PFSK-1 (cell line): ENCODE measurements at regions not wholly inside any gene's neighbourhood (a gene's known extent, or its start where the extent isn't known, plus 50 kb on each side); places are given as distances from the start of the nearest gene placed in this dataset.

Source experiments
- FOXP2 ChIP-seq: optimal IDR thresholded peaks from 2 replicates; pipeline ENCODE3; 2011; ENCODE audit warnings: borderline replicate concordance, control low read depth, inconsistent platforms; ENCODE audit not compliant: insufficient read depth; ENCODE audit errors: extremely low read length, extremely low read depth
- POLR2AphosphoS5 ChIP-seq: IDR thresholded peaks from 2 replicates; pipeline ENCODE4 v1.6.1; 2012; ENCODE audit warnings: low read depth, mild to moderate bottlenecking, control low read depth, low read length, moderate library complexity
- REST ChIP-seq, 2 experiments: IDR thresholded peaks; 2 replicates each; pipeline versions ENCODE4 v1.6.1 to v1.8.0; 2011 to 2012; ENCODE audit warnings: low read depth in 2 of 2, low read length in 2 of 2, control low read depth in 1 of 2, inconsistent platforms in 1 of 2, mild to moderate bottlenecking in 1 of 2, moderate library complexity in 1 of 2; ENCODE audit not compliant: insufficient read depth in 1 of 2
- SIN3A ChIP-seq: IDR thresholded peaks from 2 replicates; pipeline ENCODE4 v1.6.1; 2012; ENCODE audit warnings: mild to moderate bottlenecking, low read length, moderate library complexity, borderline replicate concordance; ENCODE audit not compliant: insufficient read depth
- TAF1 ChIP-seq: IDR thresholded peaks from 2 replicates; pipeline ENCODE4 v1.6.1; 2012; ENCODE audit warnings: low read length, control low read depth, borderline replicate concordance; ENCODE audit not compliant: insufficient read depth

DNA sequence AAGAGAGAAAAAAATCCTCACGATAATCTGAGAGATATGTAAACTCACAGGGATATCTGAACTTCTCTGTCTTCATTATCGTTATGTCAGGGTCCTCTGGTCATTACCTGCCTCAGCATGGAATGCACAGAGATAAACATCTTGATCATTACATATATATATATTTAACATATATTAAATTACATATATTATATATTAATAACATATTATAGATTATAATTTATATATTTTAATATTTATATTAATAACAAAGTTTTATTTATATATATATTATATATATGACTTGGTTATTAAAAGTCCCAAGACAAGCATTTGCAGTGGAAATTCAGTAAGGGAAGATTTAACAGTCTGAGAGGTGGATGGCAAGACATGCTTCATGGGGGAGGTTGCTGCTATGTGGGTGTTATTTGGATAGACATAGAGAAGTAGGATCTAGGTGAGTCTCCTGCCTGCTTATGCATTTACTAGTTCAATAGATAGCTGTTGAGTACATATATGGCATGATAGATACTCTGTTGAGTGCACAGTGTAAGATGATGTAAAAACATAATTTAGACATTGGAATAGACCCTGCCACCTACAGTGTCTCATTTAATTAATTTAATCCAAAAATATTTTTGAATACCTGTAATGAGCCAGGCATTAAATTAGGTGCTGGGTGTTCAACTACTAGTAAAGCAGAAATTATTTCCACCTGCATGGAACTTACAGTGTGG lies 255.2 kb downstream of the RAD51AP2 start:
- no peak for TF ChIP-seq TAF1
- TF ChIP-seq POLR2AphosphoS5, result no peak
- TF ChIP-seq FOXP2, result no peak
- TF ChIP-seq REST (IDR thresholded peaks at IDR 0.05; ENCODE audit: insufficient read depth in 1 of 2, low read depth in 2 of 2, low read length in 2 of 2), result no peak
- TF ChIP-seq SIN3A, result no peak

GRCh38 chr2:17259613-17260012 lies 258.6 kb downstream of the RAD51AP2 start:
- TF ChIP-seq TAF1 (no peak), REST (IDR thresholded peaks at IDR 0.05; ENCODE audit: insufficient read depth in 1 of 2, low read depth in 2 of 2, low read length in 2 of 2) (no peak), SIN3A (no peak), FOXP2 (no peak), POLR2AphosphoS5 (no peak)

DNA sequence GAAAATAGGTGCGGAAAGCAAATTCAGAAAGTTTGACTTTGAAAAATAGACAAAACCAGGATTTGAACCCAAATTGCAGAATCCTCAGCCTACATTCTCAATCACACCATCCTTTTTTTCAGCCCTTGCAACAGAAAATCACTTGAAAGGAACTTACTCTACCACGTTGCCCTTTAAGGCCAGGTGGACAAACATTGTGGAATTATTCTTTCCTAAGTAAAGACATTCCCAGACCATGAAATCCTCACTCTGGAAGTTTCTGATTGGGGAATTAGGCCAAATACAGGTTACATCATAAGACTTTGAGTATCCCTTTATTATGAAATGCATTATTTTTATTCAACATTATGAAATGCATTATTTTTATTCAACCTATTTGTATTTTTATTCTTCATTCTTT lies 259.4 kb downstream of the RAD51AP2 start:
- TF ChIP-seq SIN3A, result no peak
- no peak for TF ChIP-seq REST (IDR thresholded peaks at IDR 0.05; ENCODE audit: insufficient read depth in 1 of 2, low read depth in 2 of 2, low read length in 2 of 2)
- no peak for TF ChIP-seq TAF1
- TF ChIP-seq FOXP2, result no peak
- no peak for TF ChIP-seq POLR2AphosphoS5

DNA sequence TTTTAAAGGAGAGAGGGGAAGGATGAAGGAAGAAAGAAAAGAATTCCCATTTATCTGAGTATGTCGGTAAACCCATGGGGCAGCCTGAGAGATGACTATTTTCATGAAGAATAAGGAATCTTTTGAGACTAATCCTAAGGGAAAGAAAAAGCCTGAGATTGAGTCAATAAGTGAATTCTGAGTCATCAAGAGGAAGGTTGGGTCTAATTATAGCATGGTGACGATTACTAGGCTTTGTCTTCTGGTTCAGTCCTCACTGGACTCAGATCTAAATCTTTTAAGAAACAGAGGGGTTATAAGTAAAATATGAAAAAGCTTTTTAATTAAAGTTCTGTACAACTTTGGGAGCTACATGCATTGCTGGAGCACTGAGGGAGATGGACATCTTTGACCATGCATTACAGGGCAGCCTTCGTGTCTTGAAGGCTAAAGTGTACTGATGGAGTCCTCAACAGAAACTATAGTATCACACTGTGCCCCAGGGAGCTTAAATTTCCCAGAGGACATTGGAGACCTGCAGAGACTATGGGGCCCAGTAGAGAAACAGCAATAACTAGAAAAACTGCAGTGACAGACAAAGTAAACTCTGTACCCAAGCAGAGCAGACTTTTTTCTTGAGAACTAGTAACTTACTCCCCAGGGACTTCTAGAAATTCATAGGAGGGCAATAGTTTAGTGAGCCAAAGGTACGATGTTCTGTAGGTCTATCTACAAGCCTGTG lies 260.9 kb downstream of the RAD51AP2 start:
- no peak for TF ChIP-seq FOXP2
- no peak for TF ChIP-seq POLR2AphosphoS5
- TF ChIP-seq TAF1, result no peak
- TF ChIP-seq REST (IDR thresholded peaks at IDR 0.05; ENCODE audit: insufficient read depth in 1 of 2, low read depth in 2 of 2, low read length in 2 of 2), result no peak
- no peak for TF ChIP-seq SIN3A
